HEK293 (cell line): ENCODE measurements at regions not wholly inside any gene's neighbourhood (a gene's known extent, or its start where the extent isn't known, plus 50 kb on each side); places are given as distances from the start of the nearest gene placed in this dataset.

ENCODE experiments used
- CTCF ChIA-PET: fragments of 350-600 bp; formaldehyde crosslinking; extraction: SDS; loops from one replicate; lab custom pipeline; 2021; ENCODE audit warnings: antibody characterized with exemption; lab: Yijun Ruan, JAX
- POLR2A ChIA-PET: fragments of 300-600 bp; formaldehyde crosslinking; extraction: SDS; loops from one replicate; lab custom pipeline; 2020; ENCODE audit warnings: antibody characterized with exemption, inconsistent platforms; lab: Yijun Ruan, JAX
- H3K27ac ChIP-seq: fragments of 200-500 bp; sonication (Bioruptor generic); 2 replicates; pipeline ENCODE4 v1.5.1; 2014; ENCODE audit warnings: low read depth, low read length, control low read depth, inconsistent platforms; ENCODE audit errors: extremely low read depth
- H3K36me3 ChIP-seq, 2 experiments: fragments of 200-500 bp in 1 of 2; sonication (Bioruptor generic) in 1 of 2; 1 replicate in 1 of 2; 2 replicates in 1 of 2; pipeline ENCODE4 v1.5.1; 2014 to 2017; ENCODE audit warnings: inconsistent platforms in 2 of 2, low read length in 2 of 2; ENCODE audit not compliant: control insufficient read depth in 2 of 2, insufficient read depth in 1 of 2
- H3K4me1 ChIP-seq: fragments of 200-500 bp; sonication (Bioruptor generic); 2 replicates; pipeline ENCODE4 v1.5.1; 2014; ENCODE audit warnings: mild to moderate bottlenecking, low read length, inconsistent platforms; ENCODE audit not compliant: control insufficient read depth, insufficient read depth
- H3K4me3 ChIP-seq: 2 replicates; pipeline ENCODE4 v1.5.1; 2011; ENCODE audit warnings: low read depth, mild to moderate bottlenecking, control low read depth, low read length, moderate library complexity
- H3K9me3 ChIP-seq: fragments of 200-500 bp; sonication (Bioruptor generic); 2 replicates; pipeline ENCODE4 v1.5.1; 2014; ENCODE audit warnings: low read depth, low read length, inconsistent platforms; ENCODE audit not compliant: control insufficient read depth, insufficient read depth
- GLIS2 ChIP-seq: fragments of 450-650 bp; formaldehyde crosslinking; IDR thresholded peaks from 2 replicates; pipeline ENCODE4 v1.5.1; 2016; ENCODE audit warnings: missing biosample characterization, missing genetic modification characterization
- HOXD13 ChIP-seq: sonication (generic); formaldehyde crosslinking; IDR thresholded peaks from 2 replicates; pipeline ENCODE4 v1.8.0; 2022; ENCODE audit warnings: missing genetic modification reagents, borderline replicate concordance
- MZF1 ChIP-seq: fragments of 450-650 bp; formaldehyde crosslinking; IDR thresholded peaks from 2 replicates; pipeline ENCODE4 v1.5.1; 2017; ENCODE audit warnings: missing biosample characterization, missing genetic modification characterization, borderline replicate concordance
- YY2 ChIP-seq: fragments of 450-650 bp; formaldehyde crosslinking; IDR thresholded peaks from 2 replicates; pipeline ENCODE4 v1.5.1; 2016; ENCODE audit warnings: missing biosample characterization, missing genetic modification characterization
- ZNF10 ChIP-seq: fragments of 450-650 bp; formaldehyde crosslinking; IDR thresholded peaks from 2 replicates; pipeline ENCODE4 v1.5.1; 2017; ENCODE audit warnings: missing biosample characterization, missing genetic modification characterization
- ZNF121 ChIP-seq: fragments of 450-650 bp; formaldehyde crosslinking; IDR thresholded peaks from 2 replicates; pipeline ENCODE4 v1.5.1; 2016; ENCODE audit warnings: missing biosample characterization, missing genetic modification characterization
- ZNF140 ChIP-seq: fragments of 450-650 bp; formaldehyde crosslinking; IDR thresholded peaks from 2 replicates; pipeline ENCODE4 v1.5.1; 2016; ENCODE audit warnings: missing biosample characterization, missing genetic modification characterization
- ZNF157 ChIP-seq: fragments of 450-650 bp; formaldehyde crosslinking; IDR thresholded peaks from 2 replicates; pipeline ENCODE4 v1.5.1; 2016; ENCODE audit warnings: missing biosample characterization, missing genetic modification characterization
- ZNF223 ChIP-seq: fragments of 450-650 bp; formaldehyde crosslinking; IDR thresholded peaks from 2 replicates; pipeline ENCODE4 v1.5.1; 2016; ENCODE audit warnings: missing biosample characterization, missing genetic modification characterization
- ZNF341 ChIP-seq: fragments of 450-650 bp; formaldehyde crosslinking; IDR thresholded peaks from 2 replicates; pipeline ENCODE4; 2016; ENCODE audit warnings: low read depth, missing biosample characterization, missing genetic modification characterization
- ZNF37A ChIP-seq: fragments of 450-650 bp; IDR thresholded peaks from 2 replicates; pipeline ENCODE4 v1.5.1; 2018; ENCODE audit warnings: missing biosample characterization, missing genetic modification characterization
- ZNF596 ChIP-seq: fragments of 450-650 bp; IDR thresholded peaks from 2 replicates; pipeline ENCODE4 v1.5.0; 2018; ENCODE audit warnings: missing biosample characterization, mild to moderate bottlenecking, missing genetic modification characterization, moderate library complexity
- ZNF658 ChIP-seq: fragments of 450-650 bp; formaldehyde crosslinking; IDR thresholded peaks from 2 replicates; pipeline ENCODE4; 2016; ENCODE audit warnings: missing biosample characterization, missing genetic modification characterization
- ZNF768 ChIP-seq: fragments of 450-650 bp; formaldehyde crosslinking; IDR thresholded peaks from 2 replicates; pipeline ENCODE4 v1.5.1; 2018; ENCODE audit warnings: missing biosample characterization, mild to moderate bottlenecking, missing genetic modification characterization
- ZNF776 ChIP-seq: fragments of 450-650 bp; formaldehyde crosslinking; IDR thresholded peaks from 2 replicates; pipeline ENCODE4 v1.5.0; 2017; ENCODE audit warnings: missing biosample characterization, missing genetic modification characterization, borderline replicate concordance
- ZNF792 ChIP-seq: fragments of 450-650 bp; formaldehyde crosslinking; IDR thresholded peaks from 2 replicates; pipeline ENCODE4 v1.5.1; 2016; ENCODE audit warnings: missing biosample characterization, missing genetic modification characterization
- ZNF843 ChIP-seq: fragments of 450-650 bp; formaldehyde crosslinking; IDR thresholded peaks from 2 replicates; pipeline ENCODE4 v1.5.1; 2016; ENCODE audit warnings: missing biosample characterization, missing genetic modification characterization
- TF ChIP-seq, protein P1 (sequence below): fragments of 450-650 bp; formaldehyde crosslinking; IDR thresholded peaks from 2 replicates; pipeline ENCODE4 v1.5.1; 2017; ENCODE audit warnings: missing biosample characterization, missing genetic modification characterization
- TF ChIP-seq, protein P2 (sequence below): fragments of 450-650 bp; formaldehyde crosslinking; IDR thresholded peaks from 2 replicates; pipeline ENCODE4 v1.5.1; 2016; ENCODE audit warnings: missing biosample characterization, missing genetic modification characterization
- TF ChIP-seq, protein P3 (sequence below): fragments of 450-650 bp; formaldehyde crosslinking; IDR thresholded peaks from 2 replicates; pipeline ENCODE4 v1.5.1; 2016; ENCODE audit warnings: missing biosample characterization, missing genetic modification characterization, borderline replicate concordance
- TF ChIP-seq, protein P4 (sequence below): fragments of 450-650 bp; formaldehyde crosslinking; IDR thresholded peaks from 2 replicates; pipeline ENCODE4 v1.5.1; 2016; ENCODE audit warnings: missing biosample characterization, missing genetic modification characterization

DNA sequence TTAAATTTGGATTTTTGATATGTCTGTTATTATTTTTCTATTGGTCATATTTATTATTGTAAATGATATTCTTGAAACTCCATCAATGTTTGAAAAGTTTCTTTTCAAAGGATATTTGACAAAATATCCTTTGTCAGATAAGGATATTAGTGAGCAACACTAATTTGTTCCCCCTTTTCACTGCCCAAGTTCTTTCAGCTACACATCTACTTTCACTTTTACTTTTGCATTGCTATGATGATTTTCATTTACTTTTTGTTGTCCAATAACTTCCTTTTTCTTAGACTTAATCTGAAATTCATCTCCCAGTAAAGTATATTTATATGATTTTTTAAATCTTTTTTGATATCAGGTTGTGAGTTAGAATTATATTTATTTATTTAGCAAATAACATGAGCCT is 542.3 kb upstream of the ADGRL3 start (continued):
- TF ChIP-seq, protein P1, sequence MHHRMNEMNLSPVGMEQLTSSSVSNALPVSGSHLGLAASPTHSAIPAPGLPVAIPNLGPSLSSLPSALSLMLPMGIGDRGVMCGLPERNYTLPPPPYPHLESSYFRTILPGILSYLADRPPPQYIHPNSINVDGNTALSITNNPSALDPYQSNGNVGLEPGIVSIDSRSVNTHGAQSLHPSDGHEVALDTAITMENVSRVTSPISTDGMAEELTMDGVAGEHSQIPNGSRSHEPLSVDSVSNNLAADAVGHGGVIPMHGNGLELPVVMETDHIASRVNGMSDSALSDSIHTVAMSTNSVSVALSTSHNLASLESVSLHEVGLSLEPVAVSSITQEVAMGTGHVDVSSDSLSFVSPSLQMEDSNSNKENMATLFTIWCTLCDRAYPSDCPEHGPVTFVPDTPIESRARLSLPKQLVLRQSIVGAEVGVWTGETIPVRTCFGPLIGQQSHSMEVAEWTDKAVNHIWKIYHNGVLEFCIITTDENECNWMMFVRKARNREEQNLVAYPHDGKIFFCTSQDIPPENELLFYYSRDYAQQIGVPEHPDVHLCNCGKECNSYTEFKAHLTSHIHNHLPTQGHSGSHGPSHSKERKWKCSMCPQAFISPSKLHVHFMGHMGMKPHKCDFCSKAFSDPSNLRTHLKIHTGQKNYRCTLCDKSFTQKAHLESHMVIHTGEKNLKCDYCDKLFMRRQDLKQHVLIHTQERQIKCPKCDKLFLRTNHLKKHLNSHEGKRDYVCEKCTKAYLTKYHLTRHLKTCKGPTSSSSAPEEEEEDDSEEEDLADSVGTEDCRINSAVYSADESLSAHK (tag by site-specific recombination): no peak
- TF ChIP-seq ZNF37A (tag by site-specific recombination): no peak
- no peak for TF ChIP-seq ZNF341
- no peak for TF ChIP-seq ZNF140 (tag by site-specific recombination)
- TF ChIP-seq, protein P2, sequence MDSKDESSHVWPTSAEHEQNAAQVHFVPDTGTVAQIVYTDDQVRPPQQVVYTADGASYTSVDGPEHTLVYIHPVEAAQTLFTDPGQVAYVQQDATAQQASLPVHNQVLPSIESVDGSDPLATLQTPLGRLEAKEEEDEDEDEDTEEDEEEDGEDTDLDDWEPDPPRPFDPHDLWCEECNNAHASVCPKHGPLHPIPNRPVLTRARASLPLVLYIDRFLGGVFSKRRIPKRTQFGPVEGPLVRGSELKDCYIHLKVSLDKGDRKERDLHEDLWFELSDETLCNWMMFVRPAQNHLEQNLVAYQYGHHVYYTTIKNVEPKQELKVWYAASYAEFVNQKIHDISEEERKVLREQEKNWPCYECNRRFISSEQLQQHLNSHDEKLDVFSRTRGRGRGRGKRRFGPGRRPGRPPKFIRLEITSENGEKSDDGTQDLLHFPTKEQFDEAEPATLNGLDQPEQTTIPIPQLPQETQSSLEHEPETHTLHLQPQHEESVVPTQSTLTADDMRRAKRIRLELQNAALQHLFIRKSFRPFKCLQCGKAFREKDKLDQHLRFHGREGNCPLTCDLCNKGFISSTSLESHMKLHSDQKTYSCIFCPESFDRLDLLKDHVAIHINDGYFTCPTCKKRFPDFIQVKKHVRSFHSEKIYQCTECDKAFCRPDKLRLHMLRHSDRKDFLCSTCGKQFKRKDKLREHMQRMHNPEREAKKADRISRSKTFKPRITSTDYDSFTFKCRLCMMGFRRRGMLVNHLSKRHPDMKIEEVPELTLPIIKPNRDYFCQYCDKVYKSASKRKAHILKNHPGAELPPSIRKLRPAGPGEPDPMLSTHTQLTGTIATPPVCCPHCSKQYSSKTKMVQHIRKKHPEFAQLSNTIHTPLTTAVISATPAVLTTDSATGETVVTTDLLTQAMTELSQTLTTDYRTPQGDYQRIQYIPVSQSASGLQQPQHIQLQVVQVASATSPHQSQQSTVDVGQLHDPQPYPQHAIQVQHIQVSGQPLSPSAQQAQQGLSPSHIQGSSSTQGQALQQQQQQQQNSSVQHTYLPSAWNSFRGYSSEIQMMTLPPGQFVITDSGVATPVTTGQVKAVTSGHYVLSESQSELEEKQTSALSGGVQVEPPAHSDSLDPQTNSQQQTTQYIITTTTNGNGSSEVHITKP (tag by site-specific recombination): no peak
- TF ChIP-seq ZNF10 (tag by site-specific recombination): no peak

DNA sequence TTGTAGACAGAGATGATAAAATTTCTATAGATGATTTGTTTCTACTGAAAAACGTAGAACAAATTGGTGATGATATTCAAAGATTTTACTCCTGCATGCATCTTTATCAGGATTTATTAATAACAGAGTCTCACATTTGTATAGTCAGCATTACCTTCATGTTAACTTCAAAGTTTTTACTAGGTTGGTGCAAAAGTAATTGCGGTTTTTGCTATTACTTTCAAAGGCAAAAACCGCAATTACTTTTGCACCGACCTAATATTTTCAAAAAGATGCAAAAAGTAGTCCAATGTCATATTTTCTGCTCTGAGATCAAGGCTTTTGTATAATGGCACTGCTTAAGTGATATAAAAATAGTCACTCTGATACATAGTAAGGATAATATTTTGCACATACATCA is 536.4 kb upstream of the ADGRL3 start:
- no peaks in the 10 kb centered on the region for H3K4me1 ChIP-seq
- H3K9me3 ChIP-seq: no peaks in the 10 kb centered on the region
- TF ChIP-seq ZNF768 (tag by site-specific recombination): no peak
- TF ChIP-seq, protein P3, sequence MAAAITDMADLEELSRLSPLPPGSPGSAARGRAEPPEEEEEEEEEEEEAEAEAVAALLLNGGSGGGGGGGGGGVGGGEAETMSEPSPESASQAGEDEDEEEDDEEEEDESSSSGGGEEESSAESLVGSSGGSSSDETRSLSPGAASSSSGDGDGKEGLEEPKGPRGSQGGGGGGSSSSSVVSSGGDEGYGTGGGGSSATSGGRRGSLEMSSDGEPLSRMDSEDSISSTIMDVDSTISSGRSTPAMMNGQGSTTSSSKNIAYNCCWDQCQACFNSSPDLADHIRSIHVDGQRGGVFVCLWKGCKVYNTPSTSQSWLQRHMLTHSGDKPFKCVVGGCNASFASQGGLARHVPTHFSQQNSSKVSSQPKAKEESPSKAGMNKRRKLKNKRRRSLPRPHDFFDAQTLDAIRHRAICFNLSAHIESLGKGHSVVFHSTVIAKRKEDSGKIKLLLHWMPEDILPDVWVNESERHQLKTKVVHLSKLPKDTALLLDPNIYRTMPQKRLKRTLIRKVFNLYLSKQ (tag by site-specific recombination): no peak
- TF ChIP-seq ZNF792 (tag by site-specific recombination): no peak
- no peak for TF ChIP-seq ZNF596
- TF ChIP-seq, protein P4, sequence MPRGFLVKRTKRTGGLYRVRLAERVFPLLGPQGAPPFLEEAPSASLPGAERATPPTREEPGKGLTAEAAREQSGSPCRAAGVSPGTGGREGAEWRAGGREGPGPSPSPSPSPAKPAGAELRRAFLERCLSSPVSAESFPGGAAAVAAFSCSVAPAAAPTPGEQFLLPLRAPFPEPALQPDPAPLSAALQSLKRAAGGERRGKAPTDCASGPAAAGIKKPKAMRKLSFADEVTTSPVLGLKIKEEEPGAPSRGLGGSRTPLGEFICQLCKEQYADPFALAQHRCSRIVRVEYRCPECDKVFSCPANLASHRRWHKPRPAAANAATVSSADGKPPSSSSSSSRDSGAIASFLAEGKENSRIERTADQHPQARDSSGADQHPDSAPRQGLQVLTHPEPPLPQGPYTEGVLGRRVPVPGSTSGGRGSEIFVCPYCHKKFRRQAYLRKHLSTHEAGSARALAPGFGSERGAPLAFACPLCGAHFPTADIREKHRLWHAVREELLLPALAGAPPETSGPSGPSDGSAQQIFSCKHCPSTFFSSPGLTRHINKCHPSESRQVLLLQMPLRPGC (tag by site-specific recombination): no peak
- no peak for TF ChIP-seq YY2 (tag by site-specific recombination)
- TF ChIP-seq HOXD13 (CRISPR knock-in tag): no peak
- TF ChIP-seq MZF1 (tag by site-specific recombination): no peak
- TF ChIP-seq GLIS2 (tag by site-specific recombination): no peak
- no peak for TF ChIP-seq ZNF157 (tag by site-specific recombination)
- no peak for TF ChIP-seq ZNF223 (tag by site-specific recombination)
- no peak for TF ChIP-seq ZNF843 (tag by site-specific recombination)
- no peak for TF ChIP-seq ZNF776 (tag by site-specific recombination)
- TF ChIP-seq ZNF658: no peak
- no peak for TF ChIP-seq ZNF121 (tag by site-specific recombination)
- H3K4me3 ChIP-seq: no peak overlapping the region
- POLR2A ChIA-PET: no interaction called here
- no peaks in the 10 kb centered on the region for H3K36me3 ChIP-seq
- H3K27ac ChIP-seq: no peak overlapping the region
- CTCF ChIA-PET: no interaction called here
